ENCODE measurements at regions not wholly inside any gene's neighbourhood (a gene's known extent, or its start where the extent isn't known, plus 50 kb on each side); places are given as distances from the start of the nearest gene placed in this dataset.
"Not testable (repeated sequence)": the region's sequence is repeated elsewhere in the genome, so short reads cannot be mapped to it uniquely, and the experiment has no call there.

DNA sequence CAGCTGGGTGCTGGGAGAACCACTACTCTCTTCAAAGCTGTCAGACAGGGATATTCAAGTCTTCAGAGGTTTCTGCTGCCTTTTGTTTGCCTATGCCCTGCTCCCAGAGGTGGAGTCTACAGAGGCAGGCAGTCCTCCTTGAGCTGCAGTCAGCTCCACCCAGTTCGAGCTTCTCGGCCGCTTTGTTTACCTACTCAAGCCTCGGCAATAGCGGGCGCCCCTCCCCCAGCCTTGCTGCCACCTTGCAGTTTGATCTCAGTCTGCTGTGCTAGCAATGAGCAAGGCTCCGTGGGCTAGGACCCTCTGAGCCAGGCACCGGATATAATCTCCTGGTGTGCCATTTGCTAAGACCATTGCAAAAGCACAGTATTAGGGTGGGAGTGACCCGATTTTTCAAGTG is 106.8 kb upstream of the VGLL3 start:
- 100% methylated on average over 1 of the region's 9 CpGs; no CpG with 5 or more reads in 1 of the 2 experiments for WGBS, 2 experiments (ENCODE audit: extremely low coverage in 2 of 2, insufficient read length in 1 of 2)
- H2BK5ac ChIP-seq (ENCODE audit: low read depth, low read length, poor library complexity, severe bottlenecking); ATAC-seq (ENCODE audit: low read depth); H4K8ac ChIP-seq (ENCODE audit: low read depth in 2 of 2, low read length in 2 of 2); POLR2A ChIA-PET (ENCODE audit: unreplicated experiment); H4K5ac ChIP-seq (ENCODE audit: low read depth, low read length); H3K27me3 ChIP-seq (ENCODE audit: control insufficient read depth, insufficient read depth, low read length); H3K79me1 ChIP-seq (ENCODE audit: low read depth in 1 of 2, low read length in 2 of 2); H3K18ac ChIP-seq (ENCODE audit: low read depth, low read length); H3K9me1 ChIP-seq (ENCODE audit: insufficient read depth, low read length); H3K56ac ChIP-seq (ENCODE audit: extremely low read depth, insufficient read depth, low read length); H4K91ac ChIP-seq (ENCODE audit: insufficient read depth, low read depth, low read length); H3K4me2 ChIP-seq (ENCODE audit: low read depth, low read length); H3K9me3 ChIP-seq (ENCODE audit: control insufficient read depth, insufficient read depth, low read length); DNase-seq; H3K4me1 ChIP-seq (ENCODE audit: control insufficient read depth, insufficient read depth, low read length); H3K4ac ChIP-seq (ENCODE audit: low read depth, low read length); H3K23ac ChIP-seq (ENCODE audit: low read depth, low read length); H3K4me3 ChIP-seq (ENCODE audit: insufficient read depth, low read depth, low read length); intact Hi-C loops (cut with micrococcal nuclease); H3K9ac ChIP-seq (ENCODE audit: low read depth, low read length); dilution Hi-C loops (cut with HindIII; ENCODE audit: low sequenced_read_pairs, unreplicated experiment); H4K20me1 ChIP-seq (ENCODE audit: insufficient read depth, low read length); H2AFZ ChIP-seq (replicated peaks; ENCODE audit: low read length, poor library complexity); H2AK9ac ChIP-seq (replicated peaks; ENCODE audit: low read depth, low read length, poor library complexity); H3K27ac ChIP-seq (ENCODE audit: insufficient read depth, low read length); H3K14ac ChIP-seq (replicated peaks; ENCODE audit: low read depth, low read length); BruUV-seq (replicated peaks); H2BK120ac ChIP-seq (ENCODE audit: low read depth, low read length); H3K36me3 ChIP-seq (ENCODE audit: control insufficient read depth, insufficient read depth, low read length); H2BK20ac ChIP-seq (ENCODE audit: low read depth, low read length); H2BK15ac ChIP-seq (ENCODE audit: low read depth, low read length); in situ Hi-C loops (cut with MboI; ENCODE audit: low sequenced_read_pairs); H2AK5ac ChIP-seq (ENCODE audit: low read depth, low read length): not testable (repeated sequence)
- CTCF ChIA-PET: interaction anchor here (0.7 kb wide), 1 partner anchor 143 kb away, joined by 3 read pairs; no protein-coding TSS in a partner anchor
